ENCODE measurements at regions not wholly inside any gene's neighbourhood (a gene's known extent, or its start where the extent isn't known, plus 50 kb on each side); places are given as distances from the start of the nearest gene placed in this dataset.

- CTCF ChIA-PET = interaction anchor here (1.1 kb wide), 1 partner anchor 13 kb away, joined by 3 read pairs; no protein-coding TSS in a partner anchor
- DNase-seq (ENCODE audit: extremely low spot score) = no peak
- no peak for TF ChIP-seq CTCF (IDR thresholded peaks at IDR 0.05; ENCODE audit: control extremely low read depth, extremely low read depth, low read depth, missing control alignments)
- POLR2A ChIA-PET = no interaction called here
Measured at GRCh38 chr4:35897808-35898207, 346.5 kb downstream of the ARAP2 start.

GRCh38 chr4:35900286-35901243 lies 343.7 kb downstream of the ARAP2 start:
- CTCF ChIA-PET = interaction anchor here (1.0 to 2.1 kb wide), 3 partner anchors 8 to 22 kb away, joined by 4 to 7 read pairs (median 5); no protein-coding TSS in a partner anchor

GRCh38 chr4:35912174-35912573 lies 332.1 kb downstream of the ARAP2 start:
- DNase-seq (ENCODE audit: extremely low spot score) = peak; percentile 7
- TF ChIP-seq CTCF (IDR thresholded peaks at IDR 0.05; ENCODE audit: control extremely low read depth, extremely low read depth, low read depth, missing control alignments) = no peak
- ChIA-PET CTCF (interaction anchor here (0.8 to 1.4 kb wide), 3 partner anchors 9 to 48 kb away, joined by 3 to 5 read pairs (median 5); no protein-coding TSS in a partner anchor), POLR2A (no interaction called here)

More at GRCh38 chr4:35900286-35901243, 343.7 kb downstream of the ARAP2 start:
- TF ChIP-seq CTCF (IDR thresholded peaks at IDR 0.05; ENCODE audit: control extremely low read depth, extremely low read depth, low read depth, missing control alignments) = no peak
- POLR2A ChIA-PET = no interaction called here
- no peak for DNase-seq (ENCODE audit: extremely low spot score)

DNA sequence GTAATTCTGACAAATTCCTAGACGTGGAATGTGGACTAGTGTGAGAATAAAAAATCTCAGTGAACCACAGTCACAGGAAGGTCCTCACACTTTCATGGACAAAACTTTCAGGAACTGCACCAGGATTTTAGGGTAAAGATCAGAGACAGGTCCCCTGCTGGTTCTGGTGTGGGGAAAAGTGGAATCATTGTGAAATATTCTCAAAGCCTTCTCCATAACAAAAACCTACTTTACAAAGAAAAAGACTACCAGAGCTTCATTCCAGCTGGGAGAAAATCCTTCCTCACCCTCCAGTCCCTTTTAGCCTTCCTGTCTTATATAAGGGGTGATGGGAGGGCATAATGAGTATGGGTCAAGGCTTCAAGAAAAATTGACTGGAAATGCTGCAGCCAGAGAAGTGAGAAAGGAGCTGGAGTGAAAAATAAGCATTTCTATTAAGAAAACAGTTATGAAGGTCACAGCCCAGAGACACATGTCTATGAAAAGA lies 325.8 kb downstream of the ARAP2 start:
- no peak for TF ChIP-seq CTCF (IDR thresholded peaks at IDR 0.05; ENCODE audit: control extremely low read depth, extremely low read depth, low read depth, missing control alignments)
- POLR2A ChIA-PET = no interaction called here

GRCh38 chr4:35925806-35926205 lies 318.5 kb downstream of the ARAP2 start:
- POLR2A ChIA-PET = no interaction called here
- no peak for TF ChIP-seq CTCF (IDR thresholded peaks at IDR 0.05; ENCODE audit: control extremely low read depth, extremely low read depth, low read depth, missing control alignments)
- CTCF ChIA-PET = interaction anchor here (1.1 to 2.1 kb wide), 2 partner anchors 9 to 17 kb away, joined by 4 read pairs; no protein-coding TSS in a partner anchor
- no peak for DNase-seq (ENCODE audit: extremely low spot score)

More for the DNA sequence above, 325.8 kb downstream of the ARAP2 start:
- CTCF ChIA-PET = interaction anchor here (1.0 to 1.2 kb wide), 3 partner anchors 9 to 15 kb away, joined by 3 to 5 read pairs (median 3); no protein-coding TSS in a partner anchor
- DNase-seq (ENCODE audit: extremely low spot score) = no peak

DNA sequence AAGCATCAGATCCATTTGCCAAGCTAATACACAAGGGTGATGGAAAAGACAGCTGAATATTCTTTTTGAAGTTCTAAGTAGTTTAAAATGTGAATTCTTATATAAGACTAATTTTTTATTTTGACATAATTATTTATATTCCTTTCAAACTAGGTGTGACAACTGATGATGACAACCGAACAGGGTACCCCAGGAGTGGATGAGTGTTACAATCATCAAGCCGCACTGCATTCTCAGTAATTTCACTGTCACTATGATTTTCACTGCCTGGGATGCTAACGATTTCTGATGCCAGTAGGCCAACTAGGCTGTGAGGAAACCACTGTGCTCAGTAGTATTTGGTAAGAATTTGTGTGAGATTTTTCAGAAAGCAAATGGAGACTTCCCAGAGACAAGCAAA lies 317.5 kb downstream of the ARAP2 start:
- POLR2A ChIA-PET = no interaction called here
- CTCF ChIA-PET = interaction anchor here (0.9 to 2.1 kb wide), 2 partner anchors 12 to 18 kb away, joined by 3 to 4 read pairs; no protein-coding TSS in a partner anchor
- no peak for DNase-seq (ENCODE audit: extremely low spot score)
- no peak for TF ChIP-seq CTCF (IDR thresholded peaks at IDR 0.05; ENCODE audit: control extremely low read depth, extremely low read depth, low read depth, missing control alignments)
